Osteocyte (in vitro differentiated cells): ENCODE measurements at regions not wholly inside any gene's neighbourhood (a gene's known extent, or its start where the extent isn't known, plus 50 kb on each side); places are given as distances from the start of the nearest gene placed in this dataset.

Source experiments
- DNase-seq: peaks from one replicate; pipeline ENCODE4 v3.0.0; 2021; ENCODE audit warnings: mixed read lengths; ENCODE audit not compliant: unreplicated experiment; ENCODE audit errors: extremely low spot score
- H3K27ac Mint-ChIP-seq: one replicate; pipeline ENCODE4 v1.8.0; 2021; ENCODE audit warnings: mild to moderate bottlenecking, mixed read lengths; ENCODE audit not compliant: unreplicated experiment
- H3K27me3 Mint-ChIP-seq: one replicate; pipeline ENCODE4 v1.8.0; 2021; ENCODE audit warnings: mixed read lengths; ENCODE audit not compliant: unreplicated experiment
- H3K36me3 Mint-ChIP-seq: one replicate; pipeline ENCODE4 v1.8.0; 2021; ENCODE audit warnings: mixed read lengths; ENCODE audit not compliant: unreplicated experiment
- H3K4me1 Mint-ChIP-seq: one replicate; pipeline ENCODE4 v1.8.0; 2021; ENCODE audit warnings: mixed read lengths; ENCODE audit not compliant: unreplicated experiment
- H3K4me3 Mint-ChIP-seq: one replicate; pipeline ENCODE4 v1.8.0; 2021; ENCODE audit warnings: mild to moderate bottlenecking, moderate library complexity, mixed read lengths; ENCODE audit not compliant: unreplicated experiment
- H3K9me3 Mint-ChIP-seq: one replicate; pipeline ENCODE4 v1.8.0; 2021; ENCODE audit warnings: mixed read lengths; ENCODE audit not compliant: unreplicated experiment
- TF ChIP-seq, protein P1 (sequence below): fragments of 200-600 bp; sonication (generic); IDR thresholded peaks from 2 replicates; pipeline ENCODE4 v1.5.0; 2021; ENCODE audit warnings: antibody characterized with exemption, mild to moderate bottlenecking, moderate library complexity

DNA sequence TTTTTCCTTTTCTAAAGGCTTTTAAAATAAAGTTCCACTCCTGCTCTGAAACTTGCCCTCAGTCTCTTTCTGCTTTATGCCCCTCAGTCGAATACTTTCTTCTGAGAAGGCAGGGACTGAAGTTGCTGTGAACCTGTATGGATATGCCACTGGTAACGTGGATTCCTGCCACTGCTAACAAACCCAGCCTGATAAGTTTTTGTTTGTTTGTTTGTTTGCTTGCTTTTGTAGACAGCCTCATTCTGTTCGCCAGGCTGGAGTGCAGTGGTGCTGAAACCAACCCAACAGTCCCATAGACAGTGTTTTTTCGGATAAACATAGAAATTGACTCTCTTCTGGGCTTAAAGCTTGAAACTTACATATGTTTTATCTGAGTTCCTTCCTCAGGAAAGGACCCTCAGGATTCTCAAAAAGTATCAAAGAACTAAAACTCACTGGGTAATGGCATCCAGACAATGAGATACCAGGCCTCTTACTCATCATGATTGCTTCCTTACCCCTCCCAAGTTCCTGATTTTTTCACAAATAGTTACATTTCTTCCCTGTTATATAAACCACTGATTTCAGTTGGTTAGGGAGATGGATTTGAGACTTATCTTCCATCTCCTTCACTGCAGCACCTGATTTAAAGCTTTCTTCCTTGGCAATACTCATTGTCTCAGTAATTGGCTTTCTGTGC is 273.6 kb downstream of the SDHAF3 start:
- H3K4me1 Mint-ChIP-seq = no peaks in the 10 kb centered on the region
- no peak for DNase-seq
- TF ChIP-seq, protein P1, sequence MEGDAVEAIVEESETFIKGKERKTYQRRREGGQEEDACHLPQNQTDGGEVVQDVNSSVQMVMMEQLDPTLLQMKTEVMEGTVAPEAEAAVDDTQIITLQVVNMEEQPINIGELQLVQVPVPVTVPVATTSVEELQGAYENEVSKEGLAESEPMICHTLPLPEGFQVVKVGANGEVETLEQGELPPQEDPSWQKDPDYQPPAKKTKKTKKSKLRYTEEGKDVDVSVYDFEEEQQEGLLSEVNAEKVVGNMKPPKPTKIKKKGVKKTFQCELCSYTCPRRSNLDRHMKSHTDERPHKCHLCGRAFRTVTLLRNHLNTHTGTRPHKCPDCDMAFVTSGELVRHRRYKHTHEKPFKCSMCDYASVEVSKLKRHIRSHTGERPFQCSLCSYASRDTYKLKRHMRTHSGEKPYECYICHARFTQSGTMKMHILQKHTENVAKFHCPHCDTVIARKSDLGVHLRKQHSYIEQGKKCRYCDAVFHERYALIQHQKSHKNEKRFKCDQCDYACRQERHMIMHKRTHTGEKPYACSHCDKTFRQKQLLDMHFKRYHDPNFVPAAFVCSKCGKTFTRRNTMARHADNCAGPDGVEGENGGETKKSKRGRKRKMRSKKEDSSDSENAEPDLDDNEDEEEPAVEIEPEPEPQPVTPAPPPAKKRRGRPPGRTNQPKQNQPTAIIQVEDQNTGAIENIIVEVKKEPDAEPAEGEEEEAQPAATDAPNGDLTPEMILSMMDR = no peak
- no peak overlapping the region for H3K4me3 Mint-ChIP-seq
- H3K36me3 Mint-ChIP-seq = no peaks in the 10 kb centered on the region
- H3K9me3 Mint-ChIP-seq = peaks cover 5% of the 10 kb centered on the region
- H3K27me3 Mint-ChIP-seq = no peaks in the 10 kb centered on the region
- H3K27ac Mint-ChIP-seq = no peak overlapping the region

DNA sequence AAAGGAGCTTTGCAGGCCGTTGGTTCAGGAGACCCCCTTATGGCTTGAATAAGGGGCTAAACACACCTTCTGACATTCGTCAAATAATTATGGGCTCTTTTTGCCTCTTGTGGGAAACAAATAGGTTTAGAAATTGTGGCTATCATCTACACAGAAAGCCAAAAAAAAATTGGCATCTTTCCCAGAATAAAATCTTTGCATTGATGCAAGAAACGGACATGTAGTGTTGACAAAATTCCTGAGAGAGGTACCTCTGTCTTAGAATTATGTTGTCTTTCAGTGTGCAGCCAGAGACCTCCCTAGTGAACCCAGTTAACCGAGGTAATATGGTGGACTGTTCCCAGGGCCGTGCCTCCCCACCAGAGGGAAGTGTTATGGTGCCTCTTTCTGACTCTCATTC is 283.9 kb downstream of the SDHAF3 start:
- DNase-seq = no peak
- no peaks in the 10 kb centered on the region for H3K9me3 Mint-ChIP-seq
- no peaks in the 10 kb centered on the region for H3K27me3 Mint-ChIP-seq
- no peaks in the 10 kb centered on the region for H3K36me3 Mint-ChIP-seq
- TF ChIP-seq, protein P1 = no peak
- no peak overlapping the region for H3K4me3 Mint-ChIP-seq
- no peaks in the 10 kb centered on the region for H3K4me1 Mint-ChIP-seq
- H3K27ac Mint-ChIP-seq = no peak overlapping the region

DNA sequence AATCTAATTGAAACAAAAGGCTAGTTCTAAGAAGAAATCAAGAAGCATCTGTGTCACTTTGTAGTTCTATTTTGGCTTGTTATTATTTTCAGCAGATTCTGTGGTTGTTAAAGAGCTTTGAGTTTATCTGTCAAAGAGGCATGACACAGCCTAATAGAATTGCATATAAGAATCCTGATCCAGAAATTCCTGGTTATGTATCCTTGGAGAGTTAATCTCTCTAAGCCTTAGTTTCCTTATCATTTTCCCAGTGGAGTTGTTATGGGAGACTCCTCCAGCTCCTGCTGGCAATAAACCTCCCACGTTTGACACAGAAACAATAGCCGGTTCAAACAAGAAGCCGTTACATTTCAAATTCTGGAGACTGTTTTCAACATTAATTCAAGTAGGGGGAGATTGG is 288.3 kb downstream of the SDHAF3 start:
- TF ChIP-seq, protein P1 = no peak
- Mint-ChIP-seq H3K27me3 (peaks cover 3% of the 10 kb centered on the region), H3K27ac (no peak overlapping the region), H3K4me3 (no peak overlapping the region), H3K36me3 (no peaks in the 10 kb centered on the region), H3K9me3 (no peaks in the 10 kb centered on the region), H3K4me1 (no peaks in the 10 kb centered on the region)
- DNase-seq = no peak

DNA sequence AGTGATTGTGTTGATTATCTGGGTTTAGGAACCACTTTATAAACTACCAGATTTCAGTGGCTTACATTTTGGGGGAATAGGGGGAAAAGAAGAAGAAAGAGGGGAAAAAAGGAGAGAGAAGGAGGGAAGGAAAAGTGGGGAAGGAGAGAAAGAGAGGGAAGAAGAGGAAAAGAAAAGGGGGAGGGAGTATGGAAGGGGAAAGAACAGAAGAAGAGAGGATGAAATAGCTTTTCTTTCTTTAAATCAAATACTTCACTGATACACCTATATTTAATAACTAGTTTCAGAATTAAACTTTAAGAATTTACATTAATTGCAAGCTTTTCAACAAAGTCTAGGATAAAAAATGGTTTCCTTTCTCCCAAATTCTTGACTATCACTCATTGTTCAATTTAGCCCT is 289.6 kb downstream of the SDHAF3 start:
- Mint-ChIP-seq H3K27me3 (peaks cover 3% of the 10 kb centered on the region), H3K4me1 (no peaks in the 10 kb centered on the region), H3K36me3 (no peaks in the 10 kb centered on the region), H3K9me3 (no peaks in the 10 kb centered on the region), H3K4me3 (no peak overlapping the region), H3K27ac (no peak overlapping the region)
- TF ChIP-seq, protein P1 = no peak
- no peak for DNase-seq

DNA sequence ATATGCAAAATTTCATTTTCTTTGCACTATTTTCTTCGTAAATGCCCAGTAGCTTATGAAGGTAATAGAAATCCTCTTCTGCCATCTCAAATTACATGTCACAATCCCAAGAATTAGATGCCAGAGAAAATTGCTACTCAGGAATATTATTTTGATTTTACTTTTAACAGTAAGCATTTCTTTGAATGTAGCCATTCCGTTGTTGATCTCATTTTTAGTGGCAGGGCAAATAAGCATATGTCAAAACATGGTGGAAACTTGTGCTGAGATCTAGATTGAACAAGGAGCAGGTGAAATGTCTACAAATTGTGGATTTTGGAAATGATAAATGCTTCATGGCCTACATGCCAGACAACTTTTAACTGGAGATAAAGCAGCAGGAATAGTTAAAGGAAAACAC is 291.8 kb downstream of the SDHAF3 start:
- no peaks in the 10 kb centered on the region for H3K36me3 Mint-ChIP-seq
- H3K9me3 Mint-ChIP-seq = no peaks in the 10 kb centered on the region
- TF ChIP-seq, protein P1 = no peak
- no peak overlapping the region for H3K4me3 Mint-ChIP-seq
- H3K27ac Mint-ChIP-seq = no peak overlapping the region
- peaks cover 3% of the 10 kb centered on the region for H3K27me3 Mint-ChIP-seq
- no peaks in the 10 kb centered on the region for H3K4me1 Mint-ChIP-seq
- no peak for DNase-seq
